Liver (tissue), 3 donors: ENCODE measurements at regions not wholly inside any gene's neighbourhood (a gene's known extent, or its start where the extent isn't known, plus 50 kb on each side); places are given as distances from the start of the nearest gene placed in this dataset.

Source experiments
- ATF3 ChIP-seq: IDR thresholded peaks from 2 replicates; pipeline ENCODE4 v1.6.1; 2016; ENCODE audit warnings: antibody characterized with exemption
- CTCF ChIP-seq: fragments of 150-350 bp; IDR thresholded peaks from 2 replicates; pipeline ENCODE4 v1.5.1; 2017; ENCODE audit warnings: improper control_type of control experiment, low read depth, low read length; ENCODE audit not compliant: missing input control
- EGR1 ChIP-seq, 2 donors: IDR thresholded peaks; 2 replicates each; pipeline ENCODE4 v1.6.1; 2016 to 2018; ENCODE audit warnings: antibody characterized with exemption in 2 of 2, low read depth in 2 of 2
- FOXA1 ChIP-seq: IDR thresholded peaks from 2 replicates; pipeline ENCODE4 v1.6.1; 2016; ENCODE audit warnings: antibody characterized with exemption
- FOXA2 ChIP-seq: IDR thresholded peaks from 2 replicates; pipeline ENCODE4 v1.6.1; 2016; ENCODE audit warnings: antibody characterized with exemption
- GABPA ChIP-seq, 2 donors: IDR thresholded peaks in 1 of 2; conservative IDR thresholded peaks in 1 of 2; 2 replicates each; pipeline ENCODE4 v1.6.1; 2016; ENCODE audit warnings: antibody characterized with exemption in 2 of 2, mild to moderate bottlenecking in 1 of 2, moderate library complexity in 1 of 2
- JUND ChIP-seq, 2 donors: IDR thresholded peaks; 2 replicates each; pipeline ENCODE4 v1.6.1; 2016; ENCODE audit warnings: antibody characterized with exemption in 2 of 2
- MAX ChIP-seq: IDR thresholded peaks from 2 replicates; pipeline ENCODE4 v1.6.1; 2016; ENCODE audit warnings: antibody characterized with exemption
- RAD21 ChIP-seq, 2 donors: IDR thresholded peaks; 2 replicates each; pipeline ENCODE4 v1.6.1; 2016; ENCODE audit warnings: antibody characterized with exemption in 2 of 2, mild to moderate bottlenecking in 2 of 2
- REST ChIP-seq: IDR thresholded peaks from 2 replicates; pipeline ENCODE4 v1.6.1; 2016; ENCODE audit warnings: antibody characterized with exemption, mild to moderate bottlenecking
- SP1 ChIP-seq: IDR thresholded peaks from 2 replicates; pipeline ENCODE4 v1.6.1; 2018; ENCODE audit warnings: antibody characterized with exemption, mild to moderate bottlenecking
- TAF1 ChIP-seq: conservative IDR thresholded peaks from 2 replicates; pipeline ENCODE4 v1.6.1; 2016; ENCODE audit warnings: antibody characterized with exemption, mild to moderate bottlenecking
- YY1 ChIP-seq: IDR thresholded peaks from 2 replicates; pipeline ENCODE4 v1.6.1; 2016; ENCODE audit warnings: antibody characterized with exemption, mild to moderate bottlenecking
- donor health status: healthy.
- donor health status: healthy.

GRCh38 chrX:1911401-1912128 lies 296.7 kb downstream of the ASMT start:
- TF ChIP-seq JUND (IDR thresholded peaks at IDR 0.05), result no peak
- TF ChIP-seq CTCF, result no peak
- TF ChIP-seq FOXA1, result no peak
- TF ChIP-seq GABPA (IDR thresholded peaks at IDR 0.05 in 1 of 2, conservative IDR thresholded peaks at IDR 0.05 in 1 of 2), result no peak
- no peak for TF ChIP-seq MAX
- no peak for TF ChIP-seq YY1
- TF ChIP-seq FOXA2, result no peak
- TF ChIP-seq EGR1 (IDR thresholded peaks at IDR 0.05; ENCODE audit: low read depth in 2 of 2), result no peak
- TF ChIP-seq SP1, result no peak
- no peak for TF ChIP-seq TAF1
- no peak for TF ChIP-seq REST
- TF ChIP-seq ATF3, result no peak
- no peak for TF ChIP-seq RAD21 (IDR thresholded peaks at IDR 0.05)
